ENCODE measurements at regions not wholly inside any gene's neighbourhood (a gene's known extent, or its start where the extent isn't known, plus 50 kb on each side); places are given as distances from the start of the nearest gene placed in this dataset.
A peak's percentile ranks its signal among the peaks of the same experiment; 100 is the strongest.

DNA sequence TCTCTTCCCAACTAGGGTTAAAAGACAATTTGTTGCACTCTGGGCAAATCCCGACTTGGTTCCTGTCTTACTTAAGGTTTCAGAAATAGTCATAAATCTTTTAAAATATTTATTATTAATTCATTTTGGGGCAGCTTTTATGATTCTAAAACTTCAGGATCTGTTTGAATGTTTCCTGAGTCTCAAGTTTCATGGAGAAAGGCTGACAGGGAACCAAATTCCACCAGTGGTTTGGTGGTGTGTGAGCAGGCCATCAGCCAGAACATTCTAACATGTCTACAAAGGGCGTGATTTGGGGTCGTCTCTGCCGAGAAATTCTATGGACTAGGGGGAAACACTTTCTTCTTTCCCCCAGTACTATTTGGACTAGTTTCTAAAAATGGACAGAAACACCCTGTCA, 366.4 kb downstream of the ZNF521 start:
- Histone ChIP-seq H3K4me2 (ENCODE audit: low read length) (no peak overlapping the region), H3K4me1 (ENCODE audit: insufficient read depth, low read length, poor library complexity, severe bottlenecking) (peaks cover 5% of the 10 kb centered on the region), H2AFZ (ENCODE audit: low read length) (no peak overlapping the region), H3K79me2 (ENCODE audit: insufficient read depth, low read depth, low read length) (no peaks in the 10 kb centered on the region), H3K36me3 (ENCODE audit: insufficient read depth, low read length) (no peaks in the 10 kb centered on the region), H3K4me3 (ENCODE audit: low read depth, low read length, poor library complexity, severe bottlenecking) (no peak overlapping the region), H3K9me2 (ENCODE audit: insufficient read depth, low read length) (no peaks in the 10 kb centered on the region), H3K9me3 (ENCODE audit: low read length) (no peaks in the 10 kb centered on the region), H3K27ac (ENCODE audit: low read depth, low read length, poor library complexity, severe bottlenecking) (no peak overlapping the region), H4K20me1 (ENCODE audit: insufficient read depth, low read length) (no peaks in the 10 kb centered on the region)
- CTCF ChIA-PET (ENCODE audit: unreplicated experiment): interaction anchor here (0.6 kb wide), 1 partner anchor 42 kb away, joined by 3 read pairs; no protein-coding TSS in a partner anchor
- intact Hi-C loops (cut with micrococcal nuclease; ENCODE audit: unreplicated experiment): no loop called here
- TF ChIP-seq EZH2phosphoT487 (IDR thresholded peaks at IDR 0.05; ENCODE audit: borderline replicate concordance, low read depth, low read length): no peak
- TF ChIP-seq, protein P1, sequence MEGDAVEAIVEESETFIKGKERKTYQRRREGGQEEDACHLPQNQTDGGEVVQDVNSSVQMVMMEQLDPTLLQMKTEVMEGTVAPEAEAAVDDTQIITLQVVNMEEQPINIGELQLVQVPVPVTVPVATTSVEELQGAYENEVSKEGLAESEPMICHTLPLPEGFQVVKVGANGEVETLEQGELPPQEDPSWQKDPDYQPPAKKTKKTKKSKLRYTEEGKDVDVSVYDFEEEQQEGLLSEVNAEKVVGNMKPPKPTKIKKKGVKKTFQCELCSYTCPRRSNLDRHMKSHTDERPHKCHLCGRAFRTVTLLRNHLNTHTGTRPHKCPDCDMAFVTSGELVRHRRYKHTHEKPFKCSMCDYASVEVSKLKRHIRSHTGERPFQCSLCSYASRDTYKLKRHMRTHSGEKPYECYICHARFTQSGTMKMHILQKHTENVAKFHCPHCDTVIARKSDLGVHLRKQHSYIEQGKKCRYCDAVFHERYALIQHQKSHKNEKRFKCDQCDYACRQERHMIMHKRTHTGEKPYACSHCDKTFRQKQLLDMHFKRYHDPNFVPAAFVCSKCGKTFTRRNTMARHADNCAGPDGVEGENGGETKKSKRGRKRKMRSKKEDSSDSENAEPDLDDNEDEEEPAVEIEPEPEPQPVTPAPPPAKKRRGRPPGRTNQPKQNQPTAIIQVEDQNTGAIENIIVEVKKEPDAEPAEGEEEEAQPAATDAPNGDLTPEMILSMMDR (conservative IDR thresholded peaks at IDR 0.05; ENCODE audit: low read length): no peak
- DNase-seq (ENCODE audit: low spot score): no peak
- POLR2A ChIA-PET: interaction anchor here (0.5 to 0.9 kb wide), 2 partner anchors 11 to 1695 kb away, joined by 3 read pairs; no protein-coding TSS in a partner anchor
- no TSS peak for BruUV-seq (replicated peaks)

DNA sequence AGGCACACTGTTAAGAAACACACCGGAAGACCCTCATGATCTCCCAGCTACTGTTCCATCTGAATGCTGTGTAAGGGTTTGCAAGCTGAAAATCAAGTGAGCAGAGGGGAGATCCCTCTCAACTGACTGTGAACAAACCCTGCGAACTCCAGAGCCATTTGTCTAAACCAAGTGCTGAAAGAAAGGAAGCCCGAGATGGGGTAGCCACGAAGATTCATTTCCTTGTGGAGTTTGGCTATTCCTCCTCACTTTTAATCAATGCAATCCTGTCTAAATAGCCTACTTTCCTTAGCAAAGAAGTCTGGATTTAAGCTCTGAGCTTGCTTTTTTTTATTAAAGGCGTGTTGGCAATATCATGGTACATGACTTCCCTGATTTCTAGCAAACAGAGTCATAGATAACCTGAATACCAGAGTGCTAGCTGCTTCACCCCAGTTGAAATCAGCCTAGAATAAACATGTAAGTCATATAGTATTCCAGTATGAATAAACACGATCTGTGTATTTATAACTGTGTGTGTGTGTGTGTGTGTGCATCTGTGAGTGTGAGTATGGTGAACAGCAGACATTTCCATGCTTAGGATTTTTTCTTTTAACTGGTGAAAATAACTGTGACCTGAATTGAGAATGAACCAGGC, 365.2 kb downstream of the ZNF521 start:
- peaks cover 5% of the 10 kb centered on the region for H3K4me1 ChIP-seq (ENCODE audit: insufficient read depth, low read length, poor library complexity, severe bottlenecking)
- no TSS peak for BruUV-seq (replicated peaks)
- no peaks in the 10 kb centered on the region for H3K79me2 ChIP-seq (ENCODE audit: insufficient read depth, low read depth, low read length)
- H2AFZ ChIP-seq (ENCODE audit: low read length): 0 out of 2 replicates have a peak overlapping the region, but pooled peaks have one; percentile 41
- CTCF ChIA-PET (ENCODE audit: unreplicated experiment): interaction anchor here (1.2 kb wide), 1 partner anchor 11 kb away, joined by 3 read pairs; no protein-coding TSS in a partner anchor
- DNase-seq (ENCODE audit: low spot score): no peak
- no peaks in the 10 kb centered on the region for H3K9me3 ChIP-seq (ENCODE audit: low read length)
- no peak overlapping the region for H3K4me3 ChIP-seq (ENCODE audit: low read depth, low read length, poor library complexity, severe bottlenecking)
- H3K9me2 ChIP-seq (ENCODE audit: insufficient read depth, low read length): no peaks in the 10 kb centered on the region
- H3K36me3 ChIP-seq (ENCODE audit: insufficient read depth, low read length): no peaks in the 10 kb centered on the region
- H4K20me1 ChIP-seq (ENCODE audit: insufficient read depth, low read length): no peaks in the 10 kb centered on the region
- POLR2A ChIA-PET: interaction anchor here (0.7 to 1.3 kb wide), 4 partner anchors 8 to 52 kb away, joined by 3 to 4 read pairs (median 4); no protein-coding TSS in a partner anchor
- TF ChIP-seq EZH2phosphoT487 (IDR thresholded peaks at IDR 0.05; ENCODE audit: borderline replicate concordance, low read depth, low read length): no peak
- TF ChIP-seq, protein P1 (conservative IDR thresholded peaks at IDR 0.05; ENCODE audit: low read length): no peak
- intact Hi-C loops (cut with micrococcal nuclease; ENCODE audit: unreplicated experiment): no loop called here
- H3K27ac ChIP-seq (ENCODE audit: low read depth, low read length, poor library complexity, severe bottlenecking): no peak overlapping the region
- no peak overlapping the region for H3K4me2 ChIP-seq (ENCODE audit: low read length)

All from OCI-LY7 (cell line).